Suppressor macrophage (primary cell): ENCODE measurements at regions not wholly inside any gene's neighbourhood (a gene's known extent, or its start where the extent isn't known, plus 50 kb on each side); places are given as distances from the start of the nearest gene placed in this dataset.

Experiments used
- DNase-seq, 4 experiments: peaks; one replicate each; pipeline ENCODE4 v3.0.0-alpha.2; 2020 to 2022

DNA sequence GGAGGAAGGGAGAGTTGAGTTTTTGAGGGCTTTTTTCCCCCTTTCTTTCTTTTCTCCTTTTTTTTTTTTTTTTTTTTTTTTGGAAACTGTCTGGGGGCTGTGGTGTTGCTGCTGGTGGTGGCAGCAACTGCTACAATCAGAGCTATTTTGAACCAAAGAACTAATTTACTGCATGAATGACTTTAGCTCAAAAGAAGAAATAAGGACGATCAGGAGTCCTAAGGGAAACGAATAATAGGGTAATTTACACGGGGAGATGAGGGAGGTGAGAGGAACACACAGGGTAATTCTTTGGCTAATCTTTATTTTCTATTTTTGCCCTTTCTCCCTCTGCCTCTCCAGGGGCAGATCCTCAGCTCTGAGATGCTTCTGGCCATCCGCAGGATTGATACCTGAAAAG lies 119.8 kb downstream of the TMEM132E start:
- no peak for DNase-seq

DNA sequence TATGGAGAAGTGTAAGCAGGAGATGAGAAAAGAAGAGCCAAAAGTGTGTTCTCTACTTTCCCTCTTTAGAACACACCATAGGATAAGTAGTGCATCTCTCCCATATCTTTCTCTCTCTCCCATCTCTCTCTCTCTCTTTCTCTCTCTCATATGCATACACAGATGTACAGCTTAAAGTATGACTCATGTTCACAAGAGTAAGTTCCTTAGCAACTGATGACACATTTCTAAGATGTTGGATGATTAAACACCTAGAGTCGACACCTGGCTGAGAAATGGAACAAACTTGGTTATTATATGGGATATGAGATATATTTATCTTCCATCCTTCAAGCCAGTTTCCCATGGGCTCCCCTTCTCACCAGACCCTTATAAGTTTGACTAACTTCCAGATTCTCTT lies 113.5 kb downstream of the TMEM132E start:
- DNase-seq = no peak
